Thyroid gland (tissue), 4 donors: ENCODE measurements at regions not wholly inside any gene's neighbourhood (a gene's known extent, or its start where the extent isn't known, plus 50 kb on each side); places are given as distances from the start of the nearest gene placed in this dataset.

Source experiments
- POLR2A ChIP-seq, 2 donors: fragments of 450-650 bp; IDR thresholded peaks; one replicate each; pipeline ENCODE4 v1.6.1; 2017; ENCODE audit warnings: antibody characterized with exemption in 2 of 2, mild to moderate bottlenecking in 2 of 2, moderate library complexity in 1 of 2
- TF ChIP-seq, protein P1 (sequence below), 6 experiments: fragments of 200-600 bp in 3 of 6; fragments of 450-650 bp in 3 of 6; sonication (generic) in 3 of 6; IDR thresholded peaks; one replicate each; pipeline ENCODE4 v1.5.1; 2016 to 2019; ENCODE audit warnings: antibody characterized with exemption in 6 of 6, mild to moderate bottlenecking in 2 of 6, inconsistent platforms in 1 of 6, moderate library complexity in 1 of 6

- TF ChIP-seq, protein P1, sequence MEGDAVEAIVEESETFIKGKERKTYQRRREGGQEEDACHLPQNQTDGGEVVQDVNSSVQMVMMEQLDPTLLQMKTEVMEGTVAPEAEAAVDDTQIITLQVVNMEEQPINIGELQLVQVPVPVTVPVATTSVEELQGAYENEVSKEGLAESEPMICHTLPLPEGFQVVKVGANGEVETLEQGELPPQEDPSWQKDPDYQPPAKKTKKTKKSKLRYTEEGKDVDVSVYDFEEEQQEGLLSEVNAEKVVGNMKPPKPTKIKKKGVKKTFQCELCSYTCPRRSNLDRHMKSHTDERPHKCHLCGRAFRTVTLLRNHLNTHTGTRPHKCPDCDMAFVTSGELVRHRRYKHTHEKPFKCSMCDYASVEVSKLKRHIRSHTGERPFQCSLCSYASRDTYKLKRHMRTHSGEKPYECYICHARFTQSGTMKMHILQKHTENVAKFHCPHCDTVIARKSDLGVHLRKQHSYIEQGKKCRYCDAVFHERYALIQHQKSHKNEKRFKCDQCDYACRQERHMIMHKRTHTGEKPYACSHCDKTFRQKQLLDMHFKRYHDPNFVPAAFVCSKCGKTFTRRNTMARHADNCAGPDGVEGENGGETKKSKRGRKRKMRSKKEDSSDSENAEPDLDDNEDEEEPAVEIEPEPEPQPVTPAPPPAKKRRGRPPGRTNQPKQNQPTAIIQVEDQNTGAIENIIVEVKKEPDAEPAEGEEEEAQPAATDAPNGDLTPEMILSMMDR (IDR thresholded peaks at IDR 0.05): no peak
- no peak for TF ChIP-seq POLR2A (IDR thresholded peaks at IDR 0.05)
These were observed 355.8 kb downstream of the KLHL4 start for GRCh38 chrX:87873347-87873941.
